ENCODE measurements at regions not wholly inside any gene's neighbourhood (a gene's known extent, or its start where the extent isn't known, plus 50 kb on each side); places are given as distances from the start of the nearest gene placed in this dataset.
A peak's percentile ranks its signal among the peaks of the same experiment; 100 is the strongest.
"Not testable (repeated sequence)": the region's sequence is repeated elsewhere in the genome, so short reads cannot be mapped to it uniquely, and the experiment has no call there.

GRCh38 chr7:57826548-57826947 is 376.6 kb downstream of the ZNF716 start:
- H3K9me3 Mint-ChIP-seq (ENCODE audit: insufficient read depth): peaks cover 11% of the 10 kb centered on the region
- not testable (repeated sequence) for H3K4me1 Mint-ChIP-seq (ENCODE audit: low read depth); ATAC-seq

GRCh38 chr7:57835161-57835560 is 385.2 kb downstream of the ZNF716 start:
- POLR2A ChIA-PET; ATAC-seq; H3K27me3 Mint-ChIP-seq (ENCODE audit: low read depth); CTCF ChIA-PET; DNase-seq; H3K4me3 Mint-ChIP-seq; H3K4me1 Mint-ChIP-seq (ENCODE audit: low read depth); H3K36me3 Mint-ChIP-seq (ENCODE audit: low read depth); H3K27ac Mint-ChIP-seq; H3K9me3 Mint-ChIP-seq (ENCODE audit: insufficient read depth): not testable (repeated sequence)

More at GRCh38 chr7:57826548-57826947, 376.6 kb downstream of the ZNF716 start:
- H3K27ac Mint-ChIP-seq; H3K4me3 Mint-ChIP-seq; H3K27me3 Mint-ChIP-seq (ENCODE audit: low read depth); DNase-seq; CTCF ChIA-PET; POLR2A ChIA-PET; H3K36me3 Mint-ChIP-seq (ENCODE audit: low read depth): not testable (repeated sequence)

GRCh38 chr7:57839152-57839551 is 389.2 kb downstream of the ZNF716 start:
- POLR2A ChIA-PET; DNase-seq; H3K27me3 Mint-ChIP-seq (ENCODE audit: low read depth); CTCF ChIA-PET; ATAC-seq; H3K4me1 Mint-ChIP-seq (ENCODE audit: low read depth); H3K4me3 Mint-ChIP-seq; H3K9me3 Mint-ChIP-seq (ENCODE audit: insufficient read depth); H3K36me3 Mint-ChIP-seq (ENCODE audit: low read depth); H3K27ac Mint-ChIP-seq: not testable (repeated sequence)

GRCh38 chr7:57867884-57868701 is 418.1 kb downstream of the ZNF716 start:
- ATAC-seq: no peak
- peak overlapping the region; percentile 71 for H3K27ac Mint-ChIP-seq
- peaks cover 3% of the 10 kb centered on the region for H3K36me3 Mint-ChIP-seq (ENCODE audit: low read depth)
- H3K4me3 Mint-ChIP-seq: peak overlapping the region; percentile 40
- DNase-seq: no peak
- CTCF ChIA-PET: no interaction called here
- POLR2A ChIA-PET: no interaction called here
- no peaks in the 10 kb centered on the region for H3K4me1 Mint-ChIP-seq (ENCODE audit: low read depth)
- H3K9me3 Mint-ChIP-seq (ENCODE audit: insufficient read depth): peaks cover 14% of the 10 kb centered on the region
- H3K27me3 Mint-ChIP-seq (ENCODE audit: low read depth): peaks cover 6% of the 10 kb centered on the region

- Mint-ChIP-seq H3K9me3 (ENCODE audit: insufficient read depth) (peaks cover 14% of the 10 kb centered on the region), H3K4me1 (ENCODE audit: low read depth) (no peaks in the 10 kb centered on the region), H3K36me3 (ENCODE audit: low read depth) (peaks cover 3% of the 10 kb centered on the region), H3K4me3 (peak overlapping the region; percentile 8), H3K27me3 (ENCODE audit: low read depth) (peaks cover 6% of the 10 kb centered on the region), H3K27ac (no peak overlapping the region)
- ATAC-seq (no peak), DNase-seq (no peak)
- POLR2A ChIA-PET: no interaction called here
- CTCF ChIA-PET: no interaction called here
Observed at GRCh38 chr7:57868771-57869483, 418.9 kb downstream of the ZNF716 start.
